ENCODE measurements at regions not wholly inside any gene's neighbourhood (a gene's known extent, or its start where the extent isn't known, plus 50 kb on each side); places are given as distances from the start of the nearest gene placed in this dataset.

DNA sequence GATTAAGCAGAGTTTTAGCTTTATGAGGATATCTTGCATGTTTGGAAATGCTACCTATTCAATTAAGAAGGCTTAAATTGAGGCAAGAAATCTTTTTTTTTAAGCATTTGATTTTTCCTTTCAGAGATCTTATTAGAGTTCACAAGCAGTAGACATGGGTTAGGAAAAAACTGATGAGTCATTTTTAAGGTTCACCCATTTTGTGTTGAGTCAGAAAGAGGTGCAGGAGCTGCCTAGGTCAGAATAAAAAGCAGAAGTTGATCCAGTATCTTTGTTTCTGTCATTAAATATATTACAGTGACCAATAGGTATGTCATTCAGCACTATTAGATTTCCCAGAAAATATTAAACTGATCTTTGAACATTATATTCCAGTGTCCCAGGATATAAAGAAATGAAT lies 306.8 kb downstream of the LMBRD1 start:
- TF ChIP-seq, protein P1, sequence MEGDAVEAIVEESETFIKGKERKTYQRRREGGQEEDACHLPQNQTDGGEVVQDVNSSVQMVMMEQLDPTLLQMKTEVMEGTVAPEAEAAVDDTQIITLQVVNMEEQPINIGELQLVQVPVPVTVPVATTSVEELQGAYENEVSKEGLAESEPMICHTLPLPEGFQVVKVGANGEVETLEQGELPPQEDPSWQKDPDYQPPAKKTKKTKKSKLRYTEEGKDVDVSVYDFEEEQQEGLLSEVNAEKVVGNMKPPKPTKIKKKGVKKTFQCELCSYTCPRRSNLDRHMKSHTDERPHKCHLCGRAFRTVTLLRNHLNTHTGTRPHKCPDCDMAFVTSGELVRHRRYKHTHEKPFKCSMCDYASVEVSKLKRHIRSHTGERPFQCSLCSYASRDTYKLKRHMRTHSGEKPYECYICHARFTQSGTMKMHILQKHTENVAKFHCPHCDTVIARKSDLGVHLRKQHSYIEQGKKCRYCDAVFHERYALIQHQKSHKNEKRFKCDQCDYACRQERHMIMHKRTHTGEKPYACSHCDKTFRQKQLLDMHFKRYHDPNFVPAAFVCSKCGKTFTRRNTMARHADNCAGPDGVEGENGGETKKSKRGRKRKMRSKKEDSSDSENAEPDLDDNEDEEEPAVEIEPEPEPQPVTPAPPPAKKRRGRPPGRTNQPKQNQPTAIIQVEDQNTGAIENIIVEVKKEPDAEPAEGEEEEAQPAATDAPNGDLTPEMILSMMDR (conservative IDR thresholded peaks at IDR 0.05; ENCODE audit: low read depth, low read length): no peak
- TF ChIP-seq RAD21 (IDR thresholded peaks at IDR 0.05; ENCODE audit: low read length) (no peak), MAZ (IDR thresholded peaks at IDR 0.05; ENCODE audit: borderline replicate concordance, low read depth, low read length) (no peak), POLR2A (IDR thresholded peaks at IDR 0.05; ENCODE audit: low read depth, low read length) (no peak), SMC3 (IDR thresholded peaks at IDR 0.05; ENCODE audit: low read depth, low read length) (no peak), CEBPB (IDR thresholded peaks at IDR 0.05; ENCODE audit: low read depth, low read length) (no peak), RCOR1 (IDR thresholded peaks at IDR 0.05; ENCODE audit: insufficient replicate concordance, low read length) (no peak), RFX5 (IDR thresholded peaks at IDR 0.05; ENCODE audit: low read depth, low read length) (no peak), BHLHE40 (IDR thresholded peaks at IDR 0.05; ENCODE audit: low read depth, low read length) (no peak), MXI1 (IDR thresholded peaks at IDR 0.05; ENCODE audit: borderline replicate concordance, low read depth, low read length) (no peak), CHD1 (IDR thresholded peaks at IDR 0.05; ENCODE audit: low read depth, low read length) (no peak), FOS (IDR thresholded peaks at IDR 0.05; ENCODE audit: low read depth, low read length) (no peak)
- TF ChIP-seq, protein P2, sequence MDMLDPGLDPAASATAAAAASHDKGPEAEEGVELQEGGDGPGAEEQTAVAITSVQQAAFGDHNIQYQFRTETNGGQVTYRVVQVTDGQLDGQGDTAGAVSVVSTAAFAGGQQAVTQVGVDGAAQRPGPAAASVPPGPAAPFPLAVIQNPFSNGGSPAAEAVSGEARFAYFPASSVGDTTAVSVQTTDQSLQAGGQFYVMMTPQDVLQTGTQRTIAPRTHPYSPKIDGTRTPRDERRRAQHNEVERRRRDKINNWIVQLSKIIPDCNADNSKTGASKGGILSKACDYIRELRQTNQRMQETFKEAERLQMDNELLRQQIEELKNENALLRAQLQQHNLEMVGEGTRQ (IDR thresholded peaks at IDR 0.05; ENCODE audit: low read depth, low read length): no peak
- TF ChIP-seq, protein P3, sequence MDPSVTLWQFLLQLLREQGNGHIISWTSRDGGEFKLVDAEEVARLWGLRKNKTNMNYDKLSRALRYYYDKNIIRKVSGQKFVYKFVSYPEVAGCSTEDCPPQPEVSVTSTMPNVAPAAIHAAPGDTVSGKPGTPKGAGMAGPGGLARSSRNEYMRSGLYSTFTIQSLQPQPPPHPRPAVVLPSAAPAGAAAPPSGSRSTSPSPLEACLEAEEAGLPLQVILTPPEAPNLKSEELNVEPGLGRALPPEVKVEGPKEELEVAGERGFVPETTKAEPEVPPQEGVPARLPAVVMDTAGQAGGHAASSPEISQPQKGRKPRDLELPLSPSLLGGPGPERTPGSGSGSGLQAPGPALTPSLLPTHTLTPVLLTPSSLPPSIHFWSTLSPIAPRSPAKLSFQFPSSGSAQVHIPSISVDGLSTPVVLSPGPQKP (IDR thresholded peaks at IDR 0.05; ENCODE audit: borderline replicate concordance, low read depth, low read length): no peak
